GM21390 (cell line): ENCODE measurements at regions not wholly inside any gene's neighbourhood (a gene's known extent, or its start where the extent isn't known, plus 50 kb on each side); places are given as distances from the start of the nearest gene placed in this dataset.
A peak's percentile ranks its signal among the peaks of the same experiment; 100 is the strongest.
"Not testable (repeated sequence)": the region's sequence is repeated elsewhere in the genome, so short reads cannot be mapped to it uniquely, and the experiment has no call there.

Experiments
- ATAC-seq: cut with Tn5 transposase; IDR thresholded peaks from one replicate; pipeline ENCODE4 v1.9.1; 2021; ENCODE audit not compliant: unreplicated experiment

DNA sequence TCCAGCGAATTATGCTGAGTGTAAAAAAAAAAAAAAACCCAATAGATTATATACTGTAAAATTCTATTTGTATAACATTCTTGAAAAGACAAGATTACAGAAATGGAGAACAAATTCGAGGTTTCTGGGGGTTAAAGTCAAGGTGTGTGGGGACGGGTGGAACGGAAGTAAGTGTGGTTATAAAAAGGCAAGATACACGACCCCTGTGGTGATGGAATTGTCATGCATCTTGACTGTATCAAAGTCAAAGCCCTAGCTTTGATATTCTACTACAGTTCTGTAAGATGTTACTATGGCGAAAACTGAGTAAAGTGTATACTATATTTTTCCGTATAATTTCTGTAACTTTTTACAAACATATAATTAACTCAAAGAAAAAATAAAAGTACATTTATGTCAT is 718.2 kb upstream of the PCDH15 start:
- ATAC-seq = no peak

- not testable (repeated sequence) for ATAC-seq
Measured at GRCh38 chr10:55518416-55518815, 717.4 kb upstream of the PCDH15 start.

GRCh38 chr10:55509168-55509567 is 708.1 kb upstream of the PCDH15 start:
- no peak for ATAC-seq

DNA sequence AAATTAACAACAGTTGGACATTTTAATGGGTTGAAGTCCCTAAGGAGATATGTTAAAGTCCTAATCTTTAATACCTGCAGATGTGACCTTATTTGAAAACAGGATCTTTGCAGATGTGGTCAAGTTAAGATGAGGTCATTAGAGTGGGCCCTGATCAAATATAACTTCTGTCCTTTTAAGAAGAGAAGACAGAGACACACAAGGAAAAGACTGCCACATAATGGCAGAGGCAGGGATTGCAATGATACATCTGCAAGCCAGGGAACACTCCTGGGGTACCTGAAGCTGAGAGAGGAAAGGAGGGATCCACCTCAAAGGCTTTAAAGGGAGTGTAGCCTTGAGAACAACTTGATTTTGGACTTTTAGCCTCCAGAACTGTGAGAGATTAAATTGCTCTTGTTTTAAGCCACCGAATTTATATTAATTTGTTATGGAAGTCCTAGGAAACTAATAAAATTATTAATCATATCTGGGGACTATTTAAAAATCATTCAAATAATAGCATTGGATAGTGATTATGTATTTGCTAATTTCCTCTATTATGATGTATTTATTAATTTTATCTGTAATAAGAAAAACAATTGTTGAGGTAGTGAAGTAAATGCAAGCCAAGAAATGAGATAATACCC is 700.0 kb upstream of the PCDH15 start:
- ATAC-seq = peak; percentile 83

DNA sequence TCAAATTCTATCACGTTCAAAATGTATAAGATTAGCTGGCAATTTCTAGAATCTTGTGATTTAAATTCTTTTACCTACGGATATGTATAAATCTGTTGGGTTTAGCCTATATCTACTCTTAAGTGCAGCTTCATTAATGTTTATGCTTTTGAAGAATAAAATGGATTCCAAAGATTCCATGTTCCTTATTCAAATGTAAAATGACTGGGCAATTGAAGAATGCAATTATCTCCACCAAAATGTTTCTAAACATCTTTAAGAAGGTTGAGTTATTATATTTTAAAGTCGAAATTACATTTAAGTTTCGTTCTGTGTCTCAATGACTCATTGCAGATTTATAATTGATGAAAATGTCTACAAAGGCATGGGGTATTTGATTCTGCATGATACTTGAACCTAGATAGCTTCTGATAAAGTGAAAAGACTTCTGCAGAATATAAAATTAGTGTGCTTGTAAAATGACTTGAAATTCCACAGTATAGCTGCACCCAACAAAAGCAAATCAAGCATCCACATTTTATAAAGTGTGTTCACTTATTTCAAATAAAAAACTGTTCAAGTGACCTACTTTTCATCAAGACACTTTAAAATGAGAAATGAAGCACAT is 697.0 kb upstream of the PCDH15 start:
- ATAC-seq = no peak

DNA sequence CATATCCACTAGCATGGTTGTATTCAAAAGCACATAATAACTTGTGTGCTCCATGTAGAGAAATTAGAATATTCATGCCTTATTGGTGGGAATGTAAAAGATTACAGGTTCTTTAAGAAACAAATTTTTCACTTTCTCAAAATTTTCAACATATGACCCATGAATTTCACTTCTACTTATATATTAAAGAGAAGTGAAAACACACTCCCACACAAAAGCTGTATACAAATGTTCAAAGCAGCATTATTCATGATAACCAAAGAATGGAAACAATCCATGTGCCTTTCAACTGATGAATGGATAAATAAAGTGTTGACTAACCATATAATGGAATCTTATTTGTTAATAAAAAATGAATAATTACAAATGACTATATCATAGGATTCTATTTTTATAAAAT is 694.5 kb upstream of the PCDH15 start:
- no peak for ATAC-seq

- no peak for ATAC-seq
Measured at GRCh38 chr10:55491712-55492111, 690.7 kb upstream of the PCDH15 start.

DNA sequence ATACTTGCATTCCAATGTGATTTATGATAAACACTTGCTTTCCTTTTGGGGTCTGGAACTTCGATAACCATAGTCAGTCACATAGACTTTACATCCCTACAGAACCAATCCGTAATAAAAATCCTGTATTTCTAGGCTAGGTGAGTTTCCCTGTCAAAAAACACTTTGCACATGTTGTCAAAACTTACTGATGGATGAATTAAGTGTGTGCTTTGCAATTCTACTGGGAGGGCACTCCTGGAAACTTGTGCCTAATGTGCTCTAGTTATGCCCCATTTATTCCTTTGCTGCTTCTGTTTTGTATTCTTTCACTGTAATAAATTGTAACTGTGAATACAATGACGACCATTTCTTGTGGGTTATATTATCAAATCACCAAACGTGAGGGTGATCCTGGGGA is 684.8 kb upstream of the PCDH15 start:
- no peak for ATAC-seq

DNA sequence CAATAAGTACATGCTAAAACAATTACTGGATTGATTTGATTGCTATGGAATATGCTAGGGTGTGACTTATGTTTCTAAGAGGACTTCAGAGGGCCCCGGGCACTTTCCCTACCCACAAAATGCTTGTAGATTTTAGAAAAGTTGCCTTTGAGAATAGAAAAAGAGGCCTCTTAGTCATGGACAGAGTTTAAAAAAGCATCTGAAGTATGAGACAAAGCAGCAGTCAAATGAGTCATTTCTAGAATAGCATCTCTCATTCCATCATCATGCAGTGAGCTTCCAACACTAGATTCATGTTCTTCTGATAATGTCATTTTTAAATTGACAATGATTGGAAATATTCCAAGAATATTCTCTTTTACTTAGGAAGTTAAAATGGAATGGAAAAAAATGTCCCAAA is 675.1 kb upstream of the PCDH15 start:
- ATAC-seq = no peak

DNA sequence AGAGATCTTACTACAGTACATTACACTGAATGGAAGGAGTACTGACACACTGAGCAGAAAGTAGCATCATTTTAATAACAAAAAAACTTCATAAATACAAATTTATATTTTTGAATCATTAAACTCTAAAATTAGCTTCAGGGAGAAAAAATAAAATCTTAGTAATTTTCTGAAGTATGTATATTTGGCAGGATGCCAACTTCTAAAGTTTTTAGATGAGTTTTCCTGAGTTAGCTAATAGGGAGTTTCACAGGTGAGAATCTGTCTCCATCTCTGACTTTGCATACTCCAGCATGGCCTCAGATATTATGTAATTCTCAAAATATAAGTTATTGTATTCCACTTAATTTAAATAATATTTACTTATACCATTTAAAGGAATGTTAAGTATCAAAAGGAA is 673.2 kb upstream of the PCDH15 start:
- no peak for ATAC-seq

- no peak for ATAC-seq
Measured at GRCh38 chr10:55470840-55471239, 669.8 kb upstream of the PCDH15 start.

- ATAC-seq = no peak
Measured at GRCh38 chr10:55466806-55467504, 665.9 kb upstream of the PCDH15 start.

- no peak for ATAC-seq
Measured at GRCh38 chr10:55464083-55464482, 663.1 kb upstream of the PCDH15 start.

GRCh38 chr10:55460008-55460407 is 659.0 kb upstream of the PCDH15 start:
- no peak for ATAC-seq

DNA sequence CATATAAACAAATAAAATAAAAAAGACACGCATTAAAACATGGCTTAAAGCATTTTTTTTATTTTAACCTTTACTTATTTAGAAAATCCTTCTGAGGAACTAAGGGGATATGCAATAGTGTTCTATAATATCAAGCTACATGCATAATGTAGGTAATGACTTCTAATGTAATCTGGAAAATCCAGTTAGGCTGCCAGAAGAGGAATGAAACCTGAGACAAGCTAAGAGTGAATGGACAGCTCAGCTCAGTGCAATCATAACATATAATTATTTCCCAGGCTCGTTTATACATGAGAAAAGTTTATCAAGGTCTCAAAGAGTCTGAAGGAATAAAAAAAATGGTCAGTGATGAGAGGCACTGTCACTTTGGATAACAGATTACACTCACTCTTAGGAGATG is 649.0 kb upstream of the PCDH15 start:
- ATAC-seq = no peak

DNA sequence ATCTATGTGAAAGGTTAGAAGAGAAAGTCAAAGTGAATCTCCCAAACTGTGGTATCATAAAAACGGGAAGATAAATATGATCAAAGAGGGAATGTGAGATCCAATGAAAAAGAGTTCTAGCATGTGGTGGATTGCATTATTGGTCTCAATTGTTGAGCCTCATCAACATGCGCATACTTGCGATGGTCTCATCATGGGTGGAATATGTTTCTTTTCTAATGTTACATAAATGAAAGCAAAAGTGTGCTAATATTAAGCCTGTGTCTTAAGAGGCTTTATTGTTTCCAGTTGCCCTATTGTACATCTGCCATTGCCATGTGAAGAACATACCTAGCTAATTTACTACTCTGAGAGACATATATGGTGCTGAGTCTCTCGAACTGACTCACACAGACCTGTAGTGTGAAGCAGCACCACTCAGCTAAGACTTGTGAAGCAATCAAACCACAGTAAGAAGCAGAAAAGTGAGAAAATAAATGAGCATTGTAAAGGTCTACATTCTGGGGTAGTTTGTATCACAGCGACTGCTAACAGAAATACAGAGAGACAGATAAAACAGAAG is 645.5 kb upstream of the PCDH15 start:
- no peak for ATAC-seq

- ATAC-seq = no peak
Measured at GRCh38 chr10:55441777-55442176, 640.7 kb upstream of the PCDH15 start.

DNA sequence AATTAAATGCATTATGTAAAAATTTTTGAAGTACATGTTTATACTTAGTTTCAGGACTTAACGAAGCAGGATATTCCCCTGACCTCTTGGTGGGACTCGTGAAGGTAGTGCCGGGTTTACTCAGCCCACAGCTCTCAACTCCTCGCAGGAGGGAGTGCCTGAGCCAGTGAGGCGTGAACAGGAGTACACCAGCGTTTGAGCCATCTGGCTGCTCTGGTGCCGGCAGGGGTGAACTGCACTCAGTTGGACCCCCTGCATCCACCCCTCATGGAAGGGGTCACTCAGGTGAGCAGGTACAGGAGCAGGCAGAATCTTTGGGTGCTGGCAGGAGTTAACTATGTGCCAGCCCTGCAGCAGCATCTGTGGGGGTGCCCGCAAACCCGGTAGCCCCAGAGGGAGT is 625.1 kb upstream of the PCDH15 start:
- ATAC-seq = no peak

DNA sequence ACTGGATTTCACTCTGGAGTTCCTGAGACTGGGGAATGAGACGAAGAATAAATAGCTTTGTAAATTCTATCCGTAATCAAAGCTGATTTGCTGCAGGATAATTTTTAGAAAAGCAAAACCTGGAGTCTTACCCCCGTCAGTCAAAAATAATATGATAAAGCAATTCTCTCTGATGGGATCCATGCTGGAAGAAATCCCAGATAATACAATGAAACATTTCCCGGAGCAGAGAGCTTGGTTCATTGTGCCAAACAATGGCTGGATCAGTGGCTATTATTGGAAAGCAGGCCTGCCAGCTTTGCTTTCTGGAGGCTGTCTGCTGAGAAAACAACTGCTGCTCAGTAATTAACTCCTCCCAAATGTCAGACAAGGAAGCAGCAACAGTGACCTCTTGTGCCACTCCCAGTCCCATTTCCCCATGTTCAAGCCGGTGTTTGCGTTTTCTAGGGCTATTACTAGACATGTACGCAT is 609.4 kb upstream of the PCDH15 start:
- no peak for ATAC-seq

- ATAC-seq = no peak
Measured at GRCh38 chr10:55404094-55404493, 603.1 kb upstream of the PCDH15 start.

- no peak for ATAC-seq
Measured at GRCh38 chr10:55400075-55400849, 599.2 kb upstream of the PCDH15 start.
